ENCODE measurements at regions not wholly inside any gene's neighbourhood (a gene's known extent, or its start where the extent isn't known, plus 50 kb on each side); places are given as distances from the start of the nearest gene placed in this dataset.
"Not testable (repeated sequence)": the region's sequence is repeated elsewhere in the genome, so short reads cannot be mapped to it uniquely, and the experiment has no call there.

GRCh38 chrX:26511589-26512363, 295.8 kb downstream of the MAGEB5 start:
- H3K27ac ChIP-seq: no peak overlapping the region
- TF ChIP-seq, protein P1, sequence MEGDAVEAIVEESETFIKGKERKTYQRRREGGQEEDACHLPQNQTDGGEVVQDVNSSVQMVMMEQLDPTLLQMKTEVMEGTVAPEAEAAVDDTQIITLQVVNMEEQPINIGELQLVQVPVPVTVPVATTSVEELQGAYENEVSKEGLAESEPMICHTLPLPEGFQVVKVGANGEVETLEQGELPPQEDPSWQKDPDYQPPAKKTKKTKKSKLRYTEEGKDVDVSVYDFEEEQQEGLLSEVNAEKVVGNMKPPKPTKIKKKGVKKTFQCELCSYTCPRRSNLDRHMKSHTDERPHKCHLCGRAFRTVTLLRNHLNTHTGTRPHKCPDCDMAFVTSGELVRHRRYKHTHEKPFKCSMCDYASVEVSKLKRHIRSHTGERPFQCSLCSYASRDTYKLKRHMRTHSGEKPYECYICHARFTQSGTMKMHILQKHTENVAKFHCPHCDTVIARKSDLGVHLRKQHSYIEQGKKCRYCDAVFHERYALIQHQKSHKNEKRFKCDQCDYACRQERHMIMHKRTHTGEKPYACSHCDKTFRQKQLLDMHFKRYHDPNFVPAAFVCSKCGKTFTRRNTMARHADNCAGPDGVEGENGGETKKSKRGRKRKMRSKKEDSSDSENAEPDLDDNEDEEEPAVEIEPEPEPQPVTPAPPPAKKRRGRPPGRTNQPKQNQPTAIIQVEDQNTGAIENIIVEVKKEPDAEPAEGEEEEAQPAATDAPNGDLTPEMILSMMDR (conservative IDR thresholded peaks at IDR 0.05): no peak

DNA sequence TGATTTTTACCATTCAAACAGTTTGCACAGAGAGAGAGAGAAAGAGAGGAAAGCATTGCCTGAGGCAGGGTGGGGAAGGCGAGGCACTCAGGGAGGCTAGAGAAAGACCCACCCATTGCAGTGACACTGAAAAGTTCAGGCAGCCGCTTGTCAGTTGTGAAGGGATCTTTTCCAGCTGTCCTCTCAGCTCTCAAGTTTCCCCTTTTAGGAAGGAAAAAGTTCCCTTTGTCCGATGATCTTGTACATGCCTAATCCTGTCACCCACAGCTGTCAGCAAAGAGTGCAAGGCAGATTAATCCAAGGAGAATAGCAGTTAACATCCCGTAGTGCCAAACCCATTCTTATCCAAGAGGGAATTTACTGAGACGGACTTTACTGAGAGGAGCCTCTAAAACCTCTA, 255.0 kb downstream of the MAGEB5 start:
- H3K27ac ChIP-seq: no peak overlapping the region
- TF ChIP-seq, protein P1 (conservative IDR thresholded peaks at IDR 0.05): no peak

GRCh38 chrX:26466387-26466786, 250.4 kb downstream of the MAGEB5 start:
- TF ChIP-seq, protein P1 (conservative IDR thresholded peaks at IDR 0.05): no peak
- H3K27ac ChIP-seq: no peak overlapping the region

DNA sequence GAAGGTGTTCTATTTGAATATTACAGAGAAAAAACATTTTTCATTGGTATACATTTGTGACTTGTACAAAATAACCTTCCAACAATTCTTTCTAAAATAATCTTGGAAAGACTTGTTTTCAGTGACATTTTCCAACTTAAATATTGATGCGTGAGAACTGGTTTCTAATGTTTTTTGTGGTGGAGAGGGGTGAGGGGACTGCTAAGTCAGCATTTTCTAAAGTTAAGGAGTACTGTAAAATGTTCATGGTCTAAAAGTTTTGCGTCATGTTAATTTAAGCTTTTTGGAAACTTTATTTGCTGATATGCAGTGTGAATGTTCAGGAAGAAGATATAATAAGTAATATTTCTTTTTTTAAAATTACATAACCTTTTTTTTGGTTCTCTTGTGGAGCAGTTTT, 229.3 kb downstream of the MAGEB5 start:
- H3K27ac ChIP-seq: no peak overlapping the region
- TF ChIP-seq, protein P1 (conservative IDR thresholded peaks at IDR 0.05): no peak

DNA sequence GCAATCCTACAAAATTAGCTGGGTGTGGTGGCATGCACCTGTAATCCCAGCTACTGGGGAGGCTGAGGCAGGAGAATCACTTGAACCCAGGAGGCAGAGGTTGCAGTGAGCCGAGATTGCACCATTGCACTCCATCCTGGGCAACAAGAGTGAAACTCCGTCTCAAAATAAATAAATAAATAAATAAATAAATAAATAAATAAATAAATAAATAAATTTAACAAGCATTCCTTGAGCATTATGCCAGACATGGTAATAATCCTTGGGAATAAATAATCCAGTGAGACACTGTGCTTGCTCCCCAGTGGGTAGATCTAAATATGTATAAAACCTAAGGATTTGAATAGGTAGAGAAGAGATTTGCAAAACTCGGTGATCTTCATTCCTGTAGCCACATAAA, 228.4 kb downstream of the MAGEB5 start:
- not testable (repeated sequence) for H3K27ac ChIP-seq

- H3K27ac ChIP-seq: no peak overlapping the region
- TF ChIP-seq, protein P1 (conservative IDR thresholded peaks at IDR 0.05): peak; percentile 80
Measured at GRCh38 chrX:26442340-26442739, 226.4 kb downstream of the MAGEB5 start.

DNA sequence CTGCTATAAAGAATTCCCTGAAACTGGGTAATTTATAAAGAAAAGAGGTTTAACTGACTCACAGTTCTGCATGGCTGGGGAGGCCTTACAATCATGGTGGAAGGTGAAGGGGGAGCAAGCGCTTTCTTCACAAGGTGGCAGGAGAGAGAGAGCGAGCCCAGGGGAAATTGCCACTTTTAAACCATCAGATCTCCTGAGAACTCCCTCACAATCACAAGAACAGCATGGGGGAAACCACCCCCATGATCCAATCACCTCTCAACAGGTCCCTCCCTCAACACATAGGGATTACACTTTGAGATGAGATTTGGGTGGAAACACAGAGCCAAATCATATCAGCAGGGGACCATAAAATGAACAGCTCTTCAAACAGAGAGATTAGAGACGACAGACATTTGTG, 198.6 kb downstream of the MAGEB5 start:
- no peak overlapping the region for H3K27ac ChIP-seq
- TF ChIP-seq, protein P1 (conservative IDR thresholded peaks at IDR 0.05): no peak

GRCh38 chrX:26411045-26411444, 195.1 kb downstream of the MAGEB5 start:
- H3K27ac ChIP-seq: no peak overlapping the region
- TF ChIP-seq, protein P1 (conservative IDR thresholded peaks at IDR 0.05): no peak

Data from VCaP (cell line).